ENCODE measurements at regions not wholly inside any gene's neighbourhood (a gene's known extent, or its start where the extent isn't known, plus 50 kb on each side); places are given as distances from the start of the nearest gene placed in this dataset.

DNA sequence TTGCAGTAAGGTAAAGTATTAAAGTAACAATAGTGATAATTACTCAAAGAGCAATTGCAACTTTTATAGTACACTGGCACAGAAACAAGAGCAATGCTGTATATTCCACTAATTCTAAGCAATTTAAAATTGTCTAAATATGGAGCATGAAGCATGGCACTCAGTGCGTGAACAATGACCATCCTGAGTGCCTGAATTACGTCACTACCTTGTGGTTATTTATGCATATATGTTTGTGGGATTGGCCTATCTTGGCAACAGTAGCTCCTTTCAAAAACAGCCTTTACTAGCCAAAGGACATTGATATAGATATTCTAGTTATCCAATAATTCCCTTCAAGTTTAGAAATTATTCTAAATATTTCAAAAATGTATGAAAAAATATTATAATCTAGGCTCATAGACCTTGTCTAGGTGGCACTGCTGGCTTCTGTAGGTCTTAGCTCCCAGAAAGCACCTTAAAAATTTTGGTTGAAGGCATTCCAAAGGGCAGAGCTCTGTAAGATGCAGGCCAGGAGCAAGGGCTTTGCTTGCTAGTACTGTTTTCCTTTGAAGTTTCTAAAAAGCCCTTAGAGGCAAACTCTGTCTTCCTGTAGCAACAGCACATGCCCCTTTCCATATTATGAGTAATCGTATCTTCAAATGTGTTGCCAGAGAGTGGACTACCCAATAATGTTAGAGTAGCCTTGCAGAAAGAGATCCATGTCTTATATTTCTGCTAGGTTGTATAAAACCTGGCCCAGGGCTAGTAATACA, 719.3 kb downstream of the NR2F1-AS1 start:
- DNase-seq = no peak
- Histone ChIP-seq H2AK5ac (ENCODE audit: low read length, severe bottlenecking) (no peak overlapping the region), H3K4ac (ENCODE audit: low read depth in 1 of 2, low read length in 2 of 2) (no peak overlapping the region), H3K9ac (ENCODE audit: low read length) (no peak overlapping the region), H3K27me3 (ENCODE audit: control insufficient read depth in 1 of 2, insufficient read depth in 1 of 2, low read length in 2 of 2) (no peaks in the 10 kb centered on the region), H3K36me3 (ENCODE audit: control insufficient read depth in 1 of 2, insufficient read depth in 2 of 2, low read depth in 1 of 2, low read length in 2 of 2) (no peaks in the 10 kb centered on the region), H3K4me2 (ENCODE audit: low read length, poor library complexity, severe bottlenecking) (no peak overlapping the region), H4K91ac (ENCODE audit: low read length) (no peak overlapping the region), H4K8ac (ENCODE audit: low read length) (no peak overlapping the region), H3K27ac (ENCODE audit: low read length, poor library complexity, severe bottlenecking) (no peak overlapping the region), H2BK15ac (ENCODE audit: low read depth, poor library complexity, severe bottlenecking) (no peak overlapping the region), H3K79me1 (replicated peaks; ENCODE audit: low read length, poor library complexity, severe bottlenecking) (no peaks in the 10 kb centered on the region), H3K4me3 (ENCODE audit: insufficient read depth in 1 of 2, low read depth in 1 of 2, low read length in 2 of 2) (no peak overlapping the region), H3K9me3 (ENCODE audit: control insufficient read depth, low read length) (no peaks in the 10 kb centered on the region), H2BK120ac (ENCODE audit: low read depth, low read length) (no peak overlapping the region), H2AFZ (ENCODE audit: low read depth, low read length) (no peak overlapping the region), H3K23ac (ENCODE audit: low read length in 2 of 2) (no peak overlapping the region), H3K18ac (ENCODE audit: low read depth in 1 of 2, low read length in 2 of 2) (no peak overlapping the region), H2BK5ac (ENCODE audit: low read depth, low read length, poor library complexity, severe bottlenecking) (no peak overlapping the region), H3K14ac (ENCODE audit: low read length in 2 of 2) (no peak overlapping the region), H2BK12ac (ENCODE audit: low read length in 2 of 2) (no peak overlapping the region), H3K4me1 (ENCODE audit: control insufficient read depth, insufficient read depth, low read depth, low read length) (no peaks in the 10 kb centered on the region)
- 77% methylated on average over 2 of the region's 3 CpGs for WGBS

DNA sequence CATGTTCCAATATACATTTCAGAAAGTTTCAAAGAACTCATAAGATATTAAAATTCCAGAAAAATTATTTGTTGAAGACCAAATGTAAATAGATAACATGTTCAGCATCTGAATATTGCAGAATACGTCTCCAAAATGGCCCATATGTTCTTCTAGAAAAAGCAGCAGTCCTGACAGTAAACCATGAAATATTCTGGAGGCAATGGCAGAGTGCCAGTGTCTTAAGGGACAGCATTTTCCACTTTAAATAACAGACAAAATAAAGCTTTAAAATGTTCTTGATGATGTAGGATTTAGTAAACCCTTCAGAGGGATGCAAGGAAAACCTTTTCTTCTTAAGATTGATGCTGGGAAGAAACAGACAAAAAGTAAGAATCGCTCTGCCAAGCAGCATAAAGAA, 721.0 kb downstream of the NR2F1-AS1 start:
- Histone ChIP-seq H3K4ac (ENCODE audit: low read depth in 1 of 2, low read length in 2 of 2) (no peak overlapping the region), H2BK15ac (ENCODE audit: low read depth, poor library complexity, severe bottlenecking) (no peak overlapping the region), H3K4me3 (ENCODE audit: insufficient read depth in 1 of 2, low read depth in 1 of 2, low read length in 2 of 2) (no peak overlapping the region), H3K27me3 (ENCODE audit: control insufficient read depth in 1 of 2, insufficient read depth in 1 of 2, low read length in 2 of 2) (no peaks in the 10 kb centered on the region), H3K23ac (ENCODE audit: low read length in 2 of 2) (no peak overlapping the region), H3K14ac (ENCODE audit: low read length in 2 of 2) (no peak overlapping the region), H2AFZ (ENCODE audit: low read depth, low read length) (no peak overlapping the region), H2AK5ac (ENCODE audit: low read length, severe bottlenecking) (no peak overlapping the region), H3K79me1 (replicated peaks; ENCODE audit: low read length, poor library complexity, severe bottlenecking) (no peaks in the 10 kb centered on the region), H2BK12ac (ENCODE audit: low read length in 2 of 2) (no peak overlapping the region), H3K27ac (ENCODE audit: low read length, poor library complexity, severe bottlenecking) (no peak overlapping the region), H2BK120ac (ENCODE audit: low read depth, low read length) (no peak overlapping the region), H3K18ac (ENCODE audit: low read depth in 1 of 2, low read length in 2 of 2) (no peak overlapping the region), H3K9ac (ENCODE audit: low read length) (no peak overlapping the region), H3K4me1 (ENCODE audit: control insufficient read depth, insufficient read depth, low read depth, low read length) (no peaks in the 10 kb centered on the region), H3K4me2 (ENCODE audit: low read length, poor library complexity, severe bottlenecking) (no peak overlapping the region), H4K8ac (ENCODE audit: low read length) (no peak overlapping the region), H4K91ac (ENCODE audit: low read length) (no peak overlapping the region), H2BK5ac (ENCODE audit: low read depth, low read length, poor library complexity, severe bottlenecking) (no peak overlapping the region), H3K36me3 (ENCODE audit: control insufficient read depth in 1 of 2, insufficient read depth in 2 of 2, low read depth in 1 of 2, low read length in 2 of 2) (no peaks in the 10 kb centered on the region), H3K9me3 (ENCODE audit: control insufficient read depth, low read length) (no peaks in the 10 kb centered on the region)
- 100% methylated on average over 2 of the region's 2 CpGs for WGBS
- no peak for DNase-seq

DNA sequence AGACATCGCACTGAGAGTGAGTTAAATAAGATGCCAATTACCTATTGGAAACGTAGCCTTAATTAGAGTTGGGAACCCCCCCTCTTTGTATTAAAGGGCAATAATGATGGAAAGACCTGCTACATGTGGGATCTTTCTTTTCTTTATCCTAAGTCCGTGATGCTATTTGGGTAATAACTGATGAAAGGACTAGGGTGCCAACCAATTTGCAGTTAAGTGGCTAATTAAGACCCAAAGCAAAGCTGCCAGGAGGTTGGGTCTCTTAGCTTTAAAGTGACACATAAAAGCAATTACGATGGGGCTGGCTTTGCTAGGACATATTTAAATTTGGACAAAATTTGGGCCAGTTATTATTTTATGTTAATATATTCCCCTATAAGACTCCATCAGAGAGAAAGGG, 728.8 kb downstream of the NR2F1-AS1 start:
- Histone ChIP-seq H3K4me3 (ENCODE audit: insufficient read depth in 1 of 2, low read depth in 1 of 2, low read length in 2 of 2) (no peak overlapping the region), H2BK12ac (ENCODE audit: low read length in 2 of 2) (no peak overlapping the region), H3K27ac (ENCODE audit: low read length, poor library complexity, severe bottlenecking) (no peak overlapping the region), H3K9me3 (ENCODE audit: control insufficient read depth, low read length) (no peaks in the 10 kb centered on the region), H2BK15ac (ENCODE audit: low read depth, poor library complexity, severe bottlenecking) (no peak overlapping the region), H3K36me3 (ENCODE audit: control insufficient read depth in 1 of 2, insufficient read depth in 2 of 2, low read depth in 1 of 2, low read length in 2 of 2) (no peaks in the 10 kb centered on the region), H3K14ac (ENCODE audit: low read length in 2 of 2) (no peak overlapping the region), H2BK5ac (ENCODE audit: low read depth, low read length, poor library complexity, severe bottlenecking) (no peak overlapping the region), H4K91ac (ENCODE audit: low read length) (no peak overlapping the region), H3K27me3 (ENCODE audit: control insufficient read depth in 1 of 2, insufficient read depth in 1 of 2, low read length in 2 of 2) (no peaks in the 10 kb centered on the region), H3K23ac (ENCODE audit: low read length in 2 of 2) (no peak overlapping the region), H3K4me2 (ENCODE audit: low read length, poor library complexity, severe bottlenecking) (no peak overlapping the region), H2BK120ac (ENCODE audit: low read depth, low read length) (no peak overlapping the region), H3K4me1 (ENCODE audit: control insufficient read depth, insufficient read depth, low read depth, low read length) (no peaks in the 10 kb centered on the region), H3K4ac (ENCODE audit: low read depth in 1 of 2, low read length in 2 of 2) (no peak overlapping the region), H3K18ac (ENCODE audit: low read depth in 1 of 2, low read length in 2 of 2) (no peak overlapping the region), H4K8ac (ENCODE audit: low read length) (no peak overlapping the region), H3K9ac (ENCODE audit: low read length) (no peak overlapping the region), H3K79me1 (replicated peaks; ENCODE audit: low read length, poor library complexity, severe bottlenecking) (no peaks in the 10 kb centered on the region), H2AFZ (ENCODE audit: low read depth, low read length) (no peak overlapping the region), H2AK5ac (ENCODE audit: low read length, severe bottlenecking) (no peak overlapping the region)
- WGBS = 86% methylated on average over 3 of the region's 4 CpGs
- no peak for DNase-seq

DNA sequence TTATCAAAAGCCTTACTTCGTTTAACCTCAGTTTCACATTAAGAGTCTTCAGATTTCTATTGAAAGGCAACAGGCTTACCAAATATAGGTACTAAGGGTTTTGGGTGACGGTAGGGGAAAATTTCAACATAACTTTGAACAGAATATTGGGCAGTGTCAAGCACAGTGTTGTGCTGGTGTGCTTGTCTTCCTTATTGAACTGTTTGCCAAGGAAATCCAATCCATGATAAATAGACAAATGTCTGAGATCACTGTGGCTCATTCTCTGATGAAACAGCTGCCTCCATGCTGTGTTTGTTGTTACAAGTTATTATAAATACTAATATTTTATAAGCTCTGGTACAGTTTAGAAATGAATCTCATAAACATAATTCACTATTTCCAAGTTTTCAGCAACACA, 730.1 kb downstream of the NR2F1-AS1 start:
- Histone ChIP-seq H2AK5ac (ENCODE audit: low read length, severe bottlenecking) (no peak overlapping the region), H2BK5ac (ENCODE audit: low read depth, low read length, poor library complexity, severe bottlenecking) (no peak overlapping the region), H3K4ac (ENCODE audit: low read depth in 1 of 2, low read length in 2 of 2) (no peak overlapping the region), H2BK15ac (ENCODE audit: low read depth, poor library complexity, severe bottlenecking) (no peak overlapping the region), H3K4me3 (ENCODE audit: insufficient read depth in 1 of 2, low read depth in 1 of 2, low read length in 2 of 2) (no peak overlapping the region), H3K27me3 (ENCODE audit: control insufficient read depth in 1 of 2, insufficient read depth in 1 of 2, low read length in 2 of 2) (no peaks in the 10 kb centered on the region), H3K27ac (ENCODE audit: low read length, poor library complexity, severe bottlenecking) (no peak overlapping the region), H3K4me1 (ENCODE audit: control insufficient read depth, insufficient read depth, low read depth, low read length) (no peaks in the 10 kb centered on the region), H2AFZ (ENCODE audit: low read depth, low read length) (no peak overlapping the region), H2BK12ac (ENCODE audit: low read length in 2 of 2) (no peak overlapping the region), H4K91ac (ENCODE audit: low read length) (no peak overlapping the region), H3K36me3 (ENCODE audit: control insufficient read depth in 1 of 2, insufficient read depth in 2 of 2, low read depth in 1 of 2, low read length in 2 of 2) (no peaks in the 10 kb centered on the region), H3K79me1 (replicated peaks; ENCODE audit: low read length, poor library complexity, severe bottlenecking) (no peaks in the 10 kb centered on the region), H3K14ac (ENCODE audit: low read length in 2 of 2) (no peak overlapping the region), H3K9me3 (ENCODE audit: control insufficient read depth, low read length) (no peaks in the 10 kb centered on the region), H2BK120ac (ENCODE audit: low read depth, low read length) (no peak overlapping the region), H3K9ac (ENCODE audit: low read length) (no peak overlapping the region), H4K8ac (ENCODE audit: low read length) (no peak overlapping the region), H3K18ac (ENCODE audit: low read depth in 1 of 2, low read length in 2 of 2) (no peak overlapping the region), H3K4me2 (ENCODE audit: low read length, poor library complexity, severe bottlenecking) (no peak overlapping the region), H3K23ac (ENCODE audit: low read length in 2 of 2) (no peak overlapping the region)
- no peak for DNase-seq
- WGBS = 93% methylated on average over 1 of the region's 2 CpGs
